EH (cell line): ENCODE measurements at regions not wholly inside any gene's neighbourhood (a gene's known extent, or its start where the extent isn't known, plus 50 kb on each side); places are given as distances from the start of the nearest gene placed in this dataset.
"Not testable (repeated sequence)": the region's sequence is repeated elsewhere in the genome, so short reads cannot be mapped to it uniquely, and the experiment has no call there.

ENCODE experiments used
- DNase-seq: peaks from one replicate; pipeline ENCODE4 v3.0.0-alpha.2; 2015; ENCODE audit warnings: low read depth

GRCh38 chr20:40072907-40073306, 616.1 kb downstream of the MAFB start:
- no peak for DNase-seq

GRCh38 chr20:40056171-40056570, 632.9 kb downstream of the MAFB start:
- no peak for DNase-seq

- no peak for DNase-seq
Measured at GRCh38 chr20:40055711-40056110, 633.3 kb downstream of the MAFB start.

- DNase-seq: no peak
Measured at GRCh38 chr20:40054311-40054710, 634.7 kb downstream of the MAFB start.

- DNase-seq: no peak
Measured at GRCh38 chr20:40050596-40050995, 638.4 kb downstream of the MAFB start.

- no peak for DNase-seq
Measured at GRCh38 chr20:40049854-40050253, 639.2 kb downstream of the MAFB start.

GRCh38 chr20:40046703-40047102, 642.3 kb downstream of the MAFB start:
- no peak for DNase-seq

DNA sequence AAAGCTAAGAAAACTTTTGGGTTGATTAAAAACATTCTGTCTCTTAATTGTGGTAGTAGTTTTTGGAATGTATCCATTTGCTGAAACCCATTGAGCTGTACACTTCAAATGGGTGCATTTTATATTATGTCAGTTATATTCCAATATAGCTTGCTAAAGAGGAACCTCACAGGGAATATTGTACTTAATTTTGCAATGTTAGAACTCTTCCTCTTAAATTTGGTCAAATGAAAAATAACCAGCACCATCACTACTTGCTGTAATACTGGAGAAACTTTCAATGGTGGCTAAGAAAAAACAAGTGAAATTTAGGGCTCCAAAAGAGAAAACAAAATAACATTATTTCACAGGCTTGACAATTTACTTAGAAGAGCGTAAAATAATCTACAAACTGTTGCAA, 651.5 kb downstream of the MAFB start:
- no peak for DNase-seq

GRCh38 chr20:40029589-40029988, 659.4 kb downstream of the MAFB start:
- DNase-seq: no peak

DNA sequence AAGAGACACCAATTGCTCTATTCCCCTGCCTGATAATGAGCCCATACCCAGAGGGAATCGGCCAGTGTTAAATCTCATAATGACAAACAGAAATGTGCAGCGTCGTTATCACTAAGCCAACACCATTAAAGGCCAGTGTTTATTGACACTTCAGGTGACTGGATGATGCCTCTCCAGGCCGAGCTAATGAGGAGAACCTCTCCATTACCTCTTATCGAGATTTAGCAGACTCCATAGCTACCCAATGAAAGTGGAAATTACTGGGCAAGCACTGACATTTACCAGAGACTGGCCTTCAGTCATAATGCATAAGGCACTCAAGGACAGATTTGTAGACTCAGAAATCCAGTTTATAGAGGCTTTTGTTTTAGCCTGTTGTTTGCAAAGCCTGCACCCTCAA, 669.5 kb downstream of the MAFB start:
- DNase-seq: no peak

GRCh38 chr20:40017765-40018164, 671.3 kb downstream of the MAFB start:
- DNase-seq: no peak

DNA sequence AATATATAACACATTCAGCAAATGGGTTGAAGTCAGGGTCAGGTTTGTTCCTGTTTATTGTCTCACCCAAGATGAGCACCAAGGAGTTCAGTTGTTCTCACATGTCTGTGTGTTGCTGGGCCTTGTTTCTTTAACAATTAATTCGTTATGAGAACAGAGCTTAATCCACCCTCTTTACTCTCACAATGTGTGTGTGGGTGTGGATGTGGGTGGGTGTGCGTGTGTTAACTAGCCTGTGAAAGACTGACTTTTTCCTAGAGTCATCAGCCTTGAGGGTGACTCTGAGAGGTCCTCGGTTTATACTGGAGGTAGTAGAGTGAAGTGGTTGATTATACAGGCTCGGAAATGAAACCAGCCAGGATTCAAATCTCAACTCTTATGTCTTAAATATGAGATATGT, 672.1 kb downstream of the MAFB start:
- DNase-seq: no peak

DNA sequence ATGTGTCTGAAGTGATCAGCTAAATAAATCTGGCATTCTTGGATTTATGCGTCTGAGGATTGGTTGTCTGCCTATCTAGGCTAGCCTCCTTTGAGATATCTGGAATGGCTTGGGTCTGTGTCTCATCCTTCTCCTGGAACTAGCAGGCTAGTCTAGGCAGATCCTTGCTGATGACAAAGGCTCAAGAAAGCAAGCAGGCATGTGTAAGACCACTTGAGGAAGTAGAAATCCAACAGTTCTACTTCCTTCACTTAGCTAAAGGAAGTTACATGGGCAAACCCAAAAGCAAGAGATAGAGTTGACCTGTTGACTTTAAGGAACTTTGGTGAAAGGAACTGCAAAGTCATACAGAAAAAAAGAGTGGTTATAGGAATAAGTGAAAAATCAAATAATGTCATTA, 672.6 kb downstream of the MAFB start:
- DNase-seq: no peak

DNA sequence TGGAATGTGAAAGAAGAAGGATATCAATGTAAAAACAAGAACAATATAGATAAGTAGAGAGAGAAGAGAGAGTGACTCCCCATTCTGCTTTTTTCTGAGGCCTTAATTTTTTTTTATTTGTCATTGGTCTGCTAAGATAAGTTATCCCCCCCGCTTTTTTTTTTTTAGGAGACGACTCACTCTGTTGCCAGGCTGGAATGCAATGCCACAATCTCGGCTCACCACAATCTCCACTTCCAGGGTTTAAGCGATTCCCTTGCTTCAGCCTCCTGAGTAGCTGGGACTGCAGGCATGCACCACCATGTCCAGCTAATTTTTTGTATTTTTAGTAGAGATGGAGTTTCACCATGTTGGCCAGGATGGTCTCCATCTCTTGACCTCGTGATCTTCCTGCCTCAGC, 677.0 kb downstream of the MAFB start:
- not testable (repeated sequence) for DNase-seq

GRCh38 chr20:40010483-40010882, 678.6 kb downstream of the MAFB start:
- DNase-seq: peak; percentile 64

DNA sequence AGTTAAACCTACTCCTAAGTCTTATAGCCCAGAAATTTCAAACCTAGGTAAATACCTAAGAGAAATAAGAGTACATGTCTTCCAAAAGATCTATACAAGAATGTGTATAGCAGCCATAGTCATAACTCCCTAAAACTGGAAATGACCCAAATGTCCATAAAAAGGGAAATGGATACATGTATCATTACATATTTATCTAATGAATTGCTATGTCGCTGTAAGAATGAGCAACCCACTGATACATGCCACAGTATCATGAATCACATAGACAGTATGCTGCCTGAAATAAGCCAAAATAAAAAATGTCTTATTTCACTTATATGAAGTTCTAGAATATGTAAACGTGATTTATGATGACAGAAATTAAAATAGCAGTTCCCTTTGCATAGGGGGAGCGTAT, 679.5 kb downstream of the MAFB start:
- peak; percentile 48 for DNase-seq

GRCh38 chr20:40008177-40008576, 680.9 kb downstream of the MAFB start:
- DNase-seq: peak; percentile 4

DNA sequence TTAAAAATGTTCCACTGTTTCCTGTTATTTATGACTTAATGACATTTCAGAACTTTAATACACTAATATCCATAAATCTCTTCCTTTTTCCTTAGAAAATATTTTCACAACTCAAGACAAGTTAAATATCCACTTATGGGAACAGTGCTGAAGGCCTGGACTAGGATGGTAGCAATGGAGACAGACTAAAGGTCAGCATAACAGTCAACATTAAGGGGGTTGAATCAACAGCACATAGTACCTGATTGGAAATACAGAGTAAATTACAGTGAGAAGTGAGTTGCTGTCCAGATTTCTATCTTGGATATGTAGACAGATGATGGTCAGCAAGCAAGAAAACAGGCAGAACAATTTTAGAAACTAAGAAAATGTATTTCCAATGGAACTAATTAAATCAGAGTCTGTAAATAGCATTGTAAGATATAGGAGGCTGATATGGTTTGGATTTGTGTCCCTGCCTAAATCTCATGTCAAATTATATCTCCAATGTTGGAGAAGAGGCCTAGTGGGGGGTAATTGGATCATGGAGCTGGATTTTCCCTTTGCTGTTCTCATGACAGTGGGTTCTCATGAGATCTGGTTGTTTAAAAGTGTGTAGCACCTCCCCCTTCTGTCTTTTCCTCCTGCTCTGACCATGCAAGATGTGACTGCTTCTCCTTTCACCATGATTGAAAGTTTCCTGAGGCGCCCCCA, 682.7 kb downstream of the MAFB start:
- DNase-seq: no peak

GRCh38 chr20:40004092-40004491, 684.9 kb downstream of the MAFB start:
- DNase-seq: not testable (repeated sequence)

DNA sequence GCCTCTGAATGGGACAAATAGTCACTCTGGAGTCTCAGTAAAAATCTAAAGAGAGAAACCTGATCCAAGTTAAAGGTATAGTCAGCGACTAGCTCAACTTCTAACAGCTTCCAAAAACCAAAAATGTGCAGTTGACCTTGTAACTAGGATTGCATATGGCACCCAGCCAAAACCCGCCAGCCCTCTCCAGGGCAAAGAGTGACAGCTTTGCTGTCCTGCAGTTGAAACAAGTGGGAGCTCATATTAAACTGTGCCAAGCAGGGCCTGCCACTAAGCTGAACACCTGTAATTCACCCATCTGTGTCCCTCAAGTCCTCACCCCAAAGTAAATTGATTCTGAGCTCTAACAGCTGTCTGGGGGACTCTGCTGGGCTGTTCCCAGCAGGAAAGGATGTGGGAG, 695.3 kb downstream of the MAFB start:
- DNase-seq: no peak

DNA sequence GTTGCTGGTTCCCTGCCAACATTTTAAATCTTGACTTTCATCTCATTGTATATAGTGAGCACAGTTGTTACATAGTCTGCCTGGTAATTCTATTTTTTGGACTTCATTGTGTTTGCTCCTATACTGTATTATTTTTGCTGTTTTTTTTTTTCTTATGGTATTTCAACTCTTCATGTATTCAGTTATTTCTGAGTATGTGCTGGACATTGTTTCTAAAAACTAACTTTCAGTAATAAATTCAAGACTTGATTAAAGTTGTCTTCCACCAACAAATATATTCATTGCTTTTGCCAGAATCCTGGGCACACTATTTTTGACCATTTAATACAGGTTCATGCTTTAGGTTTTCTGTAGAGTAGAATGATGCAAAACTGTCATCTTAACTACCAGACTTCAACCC, 698.3 kb downstream of the MAFB start:
- DNase-seq: no peak

DNA sequence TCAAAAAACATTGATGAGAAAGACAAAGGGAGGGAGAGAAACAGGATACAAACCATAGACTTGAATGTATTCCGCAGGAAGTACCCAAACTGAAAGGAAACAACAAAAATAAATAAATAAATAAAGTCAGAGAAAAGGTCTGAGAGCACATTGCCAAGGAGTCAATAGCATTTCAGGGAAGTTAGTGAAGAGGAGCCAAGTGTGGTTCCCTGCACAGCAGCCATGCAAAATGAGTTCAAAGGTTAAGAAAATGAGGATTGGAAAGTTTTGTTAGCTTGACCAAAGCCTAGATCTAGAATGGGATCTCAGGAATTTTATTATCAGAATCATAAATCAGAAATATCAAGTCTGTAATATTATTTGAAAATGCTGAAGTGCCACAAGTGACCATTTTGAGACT, 700.0 kb downstream of the MAFB start:
- DNase-seq: no peak

DNA sequence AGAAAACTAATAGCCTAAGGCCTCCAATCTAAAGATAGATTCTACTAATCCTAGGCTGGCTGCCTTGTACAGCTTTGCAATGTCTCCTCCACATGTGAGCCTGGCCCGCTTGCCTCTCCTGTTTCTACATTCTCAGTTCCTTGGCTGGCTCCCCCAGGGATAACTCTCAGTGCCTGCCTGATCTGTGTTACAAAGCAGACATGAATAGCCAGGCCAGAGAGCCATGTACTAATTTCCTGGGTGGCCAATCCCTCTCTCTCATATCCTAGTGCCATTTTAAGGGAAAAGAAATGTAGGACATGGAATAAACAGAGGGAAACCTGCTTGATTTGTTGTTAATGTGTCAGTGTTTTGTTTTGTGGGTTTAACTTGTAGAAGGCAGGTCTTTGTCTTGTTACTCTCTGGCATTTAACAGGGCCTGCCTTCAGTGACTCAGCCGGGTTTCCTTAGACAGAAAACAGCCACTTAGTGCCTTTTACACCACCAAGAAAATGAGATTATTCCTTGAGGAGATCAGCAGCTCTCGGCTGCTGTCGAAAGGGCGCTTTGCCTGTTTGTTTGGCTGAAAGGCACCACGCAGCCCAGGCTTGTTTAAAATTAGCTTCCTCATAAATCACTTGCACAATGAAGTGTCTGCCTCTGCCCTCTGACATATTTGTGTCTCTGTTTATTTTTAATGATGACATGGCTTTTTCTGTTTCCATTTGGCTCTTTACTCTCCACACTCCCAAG, 702.7 kb downstream of the MAFB start:
- DNase-seq: peak; percentile 76

- no peak for DNase-seq
Measured at GRCh38 chr20:39985271-39985827, 703.7 kb downstream of the MAFB start.
